K562 (cell line): ENCODE measurements at regions not wholly inside any gene's neighbourhood (a gene's known extent, or its start where the extent isn't known, plus 50 kb on each side); places are given as distances from the start of the nearest gene placed in this dataset.

Experiments used
- ATAC-seq: fragments of 200-7000 bp; cut with Tn5 transposase; 3 replicates; pipeline ENCODE4 v1.9.1; 2020; ENCODE audit warnings: moderate library complexity
- BruUV-seq: library from RNA; stranded (reverse); fragments of 400-500 nt; replicated peaks from 2 replicates; lab custom pipeline; 2021; lab: Mats Ljungman, UMichigan
- CTCF ChIA-PET: fragments of 300-600 bp; formaldehyde crosslinking; extraction: SDS; loops from one replicate; lab custom pipeline; 2021; ENCODE audit warnings: low intra/inter-chr PET ratio; lab: Yijun Ruan, JAX
- POLR2A ChIA-PET: fragments of 300-600, 350-650 bp; sonication (Branson Sonifier 250); formaldehyde crosslinking; extraction: SDS; loops from one replicate; lab custom pipeline; 2021; ENCODE audit warnings: antibody characterized with exemption, inconsistent platforms; lab: Yijun Ruan, JAX
- DNase-seq, 4 experiments: peaks; one replicate each; pipeline versions ENCODE4 v3.0.0 to v3.0.0-alpha.2; 2011 to 2018; ENCODE audit warnings: low spot score in 3 of 4, mixed read lengths in 3 of 4; ENCODE audit errors: extremely low read depth in 1 of 4
- FAIRE-seq: peaks from 2 replicates; lab custom pipeline; 2011; peaks lifted over from hg19 to GRCh38; lab: Jason Lieb, UNC
- H2AFZ ChIP-seq: 2 replicates; pipeline ENCODE4 v1.6.0; 2011; ENCODE audit warnings: low read depth, low read length, control low read depth, inconsistent platforms
- H3K27ac ChIP-seq: fragments of 200-600 bp; 3 replicates; pipeline ENCODE4 v1.8.0; 2011; ENCODE audit warnings: low read depth, mild to moderate bottlenecking, control low read depth, inconsistent platforms, low read length, moderate library complexity, mixed read lengths; ENCODE audit errors: extremely low read depth
- H3K27me3 ChIP-seq, 2 experiments: fragments of 300-600 bp in 1 of 2; 2 replicates in 1 of 2; 3 replicates in 1 of 2; pipeline versions ENCODE4 v1.6.0 to v1.8.0; 2011; ENCODE audit warnings: inconsistent platforms in 2 of 2, low read length in 2 of 2, mild to moderate bottlenecking in 1 of 2, mixed read lengths in 1 of 2, moderate library complexity in 1 of 2; ENCODE audit not compliant: control insufficient read depth in 2 of 2, insufficient read depth in 2 of 2
- H3K36me3 ChIP-seq: fragments of 300-600 bp; 3 replicates; pipeline ENCODE4 v1.8.0; 2011; ENCODE audit warnings: mild to moderate bottlenecking, low read length, inconsistent platforms; ENCODE audit not compliant: control insufficient read depth, insufficient read depth
- H3K4me1 ChIP-seq, 2 experiments: fragments of 200-600 bp in 1 of 2; replicated peaks in 1 of 2; 2 replicates in 1 of 2; 3 replicates in 1 of 2; pipeline versions ENCODE4 v1.5.1 to v1.8.0; 2011; ENCODE audit warnings: inconsistent platforms in 2 of 2, low read length in 2 of 2, mild to moderate bottlenecking in 1 of 2, mixed read lengths in 1 of 2, moderate library complexity in 1 of 2; ENCODE audit not compliant: control insufficient read depth in 2 of 2, insufficient read depth in 2 of 2
- H3K4me2 ChIP-seq: 2 replicates; pipeline ENCODE4 v1.6.1; 2011; ENCODE audit warnings: low read length, control low read depth, inconsistent platforms, mixed read lengths; ENCODE audit not compliant: insufficient read depth
- H3K4me3 ChIP-seq: fragments of 200-600 bp; sonication (generic), shearing (Covaris generic); 2 replicates; pipeline ENCODE4 v1.5.1; 2016; ENCODE audit warnings: control low read depth, inconsistent platforms
- H3K79me2 ChIP-seq: fragments of 200-600 bp; 3 replicates; pipeline ENCODE4 v1.8.0; 2011; ENCODE audit warnings: low read length, inconsistent platforms; ENCODE audit not compliant: control insufficient read depth, insufficient read depth
- H3K9ac ChIP-seq, 2 experiments: 2 replicates each; pipeline versions ENCODE4 v1.6.0 to v1.6.1; 2011; ENCODE audit warnings: low read depth in 2 of 2, low read length in 2 of 2, control low read depth in 1 of 2, inconsistent platforms in 1 of 2, mild to moderate bottlenecking in 1 of 2, mixed read lengths in 1 of 2; ENCODE audit not compliant: insufficient read depth in 1 of 2
- H3K9me1 ChIP-seq: one replicate; pipeline ENCODE4 v1.6.0; 2011; ENCODE audit warnings: inconsistent platforms, mild to moderate bottlenecking, low read length, moderate library complexity; ENCODE audit not compliant: control insufficient read depth, insufficient read depth
- H3K9me3 ChIP-seq: replicated peaks from 2 replicates; pipeline ENCODE4 v1.5.1; 2011; ENCODE audit warnings: low read depth, low read length, inconsistent platforms; ENCODE audit not compliant: control insufficient read depth, insufficient read depth
- H4K20me1 ChIP-seq: replicated peaks from 2 replicates; pipeline ENCODE4 v1.6.1; 2011; ENCODE audit warnings: low read length, inconsistent platforms, mixed read lengths; ENCODE audit not compliant: control insufficient read depth, insufficient read depth
- ATF7 ChIP-seq: fragments of 450-650 bp; IDR thresholded peaks from 2 replicates; pipeline ENCODE4 v1.7.1; 2014; ENCODE audit warnings: mild to moderate bottlenecking, moderate library complexity
- CTBP1 ChIP-seq: fragments of 450-650 bp; IDR thresholded peaks from 2 replicates; pipeline ENCODE4 v1.6.1; 2016; ENCODE audit warnings: borderline replicate concordance
- E2F3 ChIP-seq: fragments of 250-450 bp; sonication (Bioruptor Pico); IDR thresholded peaks from 2 replicates; pipeline ENCODE4 v1.4.0; 2020; ENCODE audit warnings: mild to moderate bottlenecking
- EGR1 ChIP-seq: fragments of 450-650 bp; conservative IDR thresholded peaks from 2 replicates; pipeline ENCODE4 v1.6.1; 2017; ENCODE audit warnings: mild to moderate bottlenecking
- ERF ChIP-seq: fragments of 450-650 bp; formaldehyde crosslinking; IDR thresholded peaks from 2 replicates; pipeline ENCODE4 v1.4.0; 2020; ENCODE audit warnings: mild to moderate bottlenecking, mixed read lengths
- HDAC1 ChIP-seq, 2 experiments: fragments of 450-650 bp; IDR thresholded peaks; 2 replicates each; pipeline ENCODE4 v1.6.1; 2016 to 2017; ENCODE audit warnings: inconsistent platforms in 1 of 2, mild to moderate bottlenecking in 1 of 2, moderate library complexity in 1 of 2
- HNRNPUL1 ChIP-seq: fragments of 200-400 bp; formaldehyde crosslinking; IDR thresholded peaks from 2 replicates; pipeline ENCODE4 v1.6.1; 2017; ENCODE audit warnings: low read length
- MTA2 ChIP-seq: fragments of 450-650 bp; IDR thresholded peaks from 2 replicates; pipeline ENCODE4 v1.6.1; 2016; ENCODE audit warnings: low read depth
- NFYB ChIP-seq: IDR thresholded peaks from 2 replicates; pipeline ENCODE4 v1.6.1; 2011; ENCODE audit warnings: mild to moderate bottlenecking, moderate library complexity; ENCODE audit not compliant: insufficient read length; ENCODE audit errors: extremely low read depth
- POLR2H ChIP-seq: IDR thresholded peaks from 2 replicates; pipeline ENCODE4 v1.6.1; 2016; ENCODE audit warnings: missing genetic modification characterization, low read depth, mild to moderate bottlenecking, control low read depth, missing compliant biosample characterization, moderate library complexity
- RFX1 ChIP-seq: fragments of 450-650 bp; IDR thresholded peaks from 2 replicates; pipeline ENCODE4 v1.6.1; 2016; ENCODE audit warnings: mild to moderate bottlenecking, moderate library complexity
- SRSF7 ChIP-seq: fragments of 200-400 bp; formaldehyde crosslinking; optimal IDR thresholded peaks from 2 replicates; pipeline ENCODE3; 2017; ENCODE audit warnings: mild to moderate bottlenecking, low read depth, low read length
- STAG1 ChIP-seq: sonication (generic); formaldehyde crosslinking; IDR thresholded peaks from 2 replicates; pipeline ENCODE4 v1.5.0; 2020; ENCODE audit warnings: missing genetic modification reagents, borderline replicate concordance
- ZFP30 ChIP-seq: fragments of 250-450 bp; sonication (Bioruptor Pico); IDR thresholded peaks from 2 replicates; pipeline ENCODE4 v1.8.0; 2022; ENCODE audit warnings: moderate library complexity, mild to moderate bottlenecking, inconsistent platforms, borderline replicate concordance
- ZNF12 ChIP-seq: sonication (generic); formaldehyde crosslinking; IDR thresholded peaks from 2 replicates; pipeline ENCODE4 v1.4.0; 2020; ENCODE audit warnings: mild to moderate bottlenecking, missing genetic modification reagents
- ZNF444 ChIP-seq: fragments of 250-450 bp; sonication (Bioruptor Pico); IDR thresholded peaks from 2 replicates; pipeline ENCODE4 v1.4.0; 2020; ENCODE audit warnings: mild to moderate bottlenecking, moderate library complexity
- ZNF76 ChIP-seq: fragments of 250-450 bp; sonication (Bioruptor Pico); IDR thresholded peaks from 2 replicates; pipeline ENCODE4 v1.4.0; 2020; ENCODE audit warnings: mild to moderate bottlenecking, moderate library complexity, borderline replicate concordance
- WGBS: fragments of 100-300 bp; shearing (Covaris generic); methylation state at CpG from one replicate; pipeline ENCODE4 v1.1.6; 2016; ENCODE audit warnings: low coverage, mixed read lengths; ENCODE audit not compliant: insufficient coverage; ENCODE audit errors: missing lambda C conversion rate; 5-methylcytosine and 5-hydroxymethylcytosine counted together
- in situ Hi-C: fragments of 300-500 bp; cut with MboI; formaldehyde crosslinking; loops from 4 replicates; pipeline ENCODE4 v1.15.0; 2018; ENCODE audit warnings: inconsistent platforms, mixed read lengths
- intact Hi-C: fragments of 100-400 bp; cut with micrococcal nuclease; formaldehyde crosslinking; loops from 2 replicates; pipeline ENCODE4 v1.14.2; 2022
- TF ChIP-seq, protein P1 (sequence below): fragments of 450-650 bp; conservative IDR thresholded peaks from 2 replicates; pipeline ENCODE4 v1.6.1; 2016; ENCODE audit warnings: missing genetic modification characterization, low read depth, mild to moderate bottlenecking, control low read depth, missing compliant biosample characterization
- TF ChIP-seq, protein P2 (sequence below): fragments of 250-450 bp; sonication (Bioruptor Pico); IDR thresholded peaks from 2 replicates; pipeline ENCODE4 v1.4.0; 2020; ENCODE audit warnings: mild to moderate bottlenecking
- TF ChIP-seq, protein P3 (sequence below): fragments of 150-350 bp; IDR thresholded peaks from 2 replicates; pipeline ENCODE4 v1.6.1; 2014; ENCODE audit warnings: low read depth, mild to moderate bottlenecking, low read length, borderline replicate concordance

DNA sequence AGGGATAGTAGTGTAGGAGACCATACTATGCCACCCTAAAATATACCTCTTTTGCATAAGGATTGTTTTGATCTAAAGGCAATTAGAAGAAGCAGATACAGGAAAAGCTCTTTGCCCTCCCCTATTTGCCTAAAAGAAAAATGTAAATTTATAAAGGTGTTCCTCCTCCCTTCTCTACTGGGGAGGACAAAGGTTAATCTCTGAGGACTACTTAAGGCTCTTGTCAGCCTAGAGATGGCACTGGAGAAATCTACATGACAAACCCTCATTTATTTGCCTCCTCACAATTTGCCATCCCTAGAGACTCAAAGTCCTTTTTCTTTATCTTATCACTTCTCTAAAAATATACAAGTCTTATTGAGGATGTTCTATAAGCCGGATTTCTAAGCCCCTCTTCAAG lies 1021.8 kb downstream of the STPG2 start:
- H3K9me3 ChIP-seq: no peaks in the 10 kb centered on the region; the same call in 1 of the 2 replicates
- WGBS: 0% methylated on average over 1 of the region's 1 CpG

More for the DNA sequence above, 1021.8 kb downstream of the STPG2 start:
- ATAC-seq: no peak
- H3K9me1 ChIP-seq: no peaks in the 10 kb centered on the region
- no peak overlapping the region for H3K4me3 ChIP-seq
- intact Hi-C loops: no loop called here
- no TSS peak for BruUV-seq
- TF ChIP-seq ZNF12 (CRISPR knock-in tag) (no peak), CTBP1 (no peak), E2F3 (no peak), ZNF76 (CRISPR knock-in tag) (no peak), MTA2 (no peak), ATF7 (no peak), EGR1 (no peak), HNRNPUL1 (no peak), RFX1 (no peak), POLR2H (no peak), HDAC1 (IDR thresholded peaks at IDR 0.05) (no peak), SRSF7 (no peak), ERF (CRISPR knock-in tag) (no peak), NFYB (no peak), ZFP30 (CRISPR knock-in tag) (no peak), STAG1 (no peak), ZNF444 (CRISPR knock-in tag) (no peak)
- TF ChIP-seq, protein P1, sequence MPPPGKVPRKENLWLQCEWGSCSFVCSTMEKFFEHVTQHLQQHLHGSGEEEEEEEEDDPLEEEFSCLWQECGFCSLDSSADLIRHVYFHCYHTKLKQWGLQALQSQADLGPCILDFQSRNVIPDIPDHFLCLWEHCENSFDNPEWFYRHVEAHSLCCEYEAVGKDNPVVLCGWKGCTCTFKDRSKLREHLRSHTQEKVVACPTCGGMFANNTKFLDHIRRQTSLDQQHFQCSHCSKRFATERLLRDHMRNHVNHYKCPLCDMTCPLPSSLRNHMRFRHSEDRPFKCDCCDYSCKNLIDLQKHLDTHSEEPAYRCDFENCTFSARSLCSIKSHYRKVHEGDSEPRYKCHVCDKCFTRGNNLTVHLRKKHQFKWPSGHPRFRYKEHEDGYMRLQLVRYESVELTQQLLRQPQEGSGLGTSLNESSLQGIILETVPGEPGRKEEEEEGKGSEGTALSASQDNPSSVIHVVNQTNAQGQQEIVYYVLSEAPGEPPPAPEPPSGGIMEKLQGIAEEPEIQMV (tag): no peak
- TF ChIP-seq, protein P2, sequence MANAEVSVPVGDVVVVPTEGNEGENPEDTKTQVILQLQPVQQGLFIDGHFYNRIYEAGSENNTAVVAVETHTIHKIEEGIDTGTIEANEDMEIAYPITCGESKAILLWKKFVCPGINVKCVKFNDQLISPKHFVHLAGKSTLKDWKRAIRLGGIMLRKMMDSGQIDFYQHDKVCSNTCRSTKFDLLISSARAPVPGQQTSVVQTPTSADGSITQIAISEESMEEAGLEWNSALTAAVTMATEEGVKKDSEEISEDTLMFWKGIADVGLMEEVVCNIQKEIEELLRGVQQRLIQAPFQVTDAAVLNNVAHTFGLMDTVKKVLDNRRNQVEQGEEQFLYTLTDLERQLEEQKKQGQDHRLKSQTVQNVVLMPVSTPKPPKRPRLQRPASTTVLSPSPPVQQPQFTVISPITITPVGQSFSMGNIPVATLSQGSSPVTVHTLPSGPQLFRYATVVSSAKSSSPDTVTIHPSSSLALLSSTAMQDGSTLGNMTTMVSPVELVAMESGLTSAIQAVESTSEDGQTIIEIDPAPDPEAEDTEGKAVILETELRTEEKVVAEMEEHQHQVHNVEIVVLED (CRISPR knock-in tag): no peak
- TF ChIP-seq, protein P3, sequence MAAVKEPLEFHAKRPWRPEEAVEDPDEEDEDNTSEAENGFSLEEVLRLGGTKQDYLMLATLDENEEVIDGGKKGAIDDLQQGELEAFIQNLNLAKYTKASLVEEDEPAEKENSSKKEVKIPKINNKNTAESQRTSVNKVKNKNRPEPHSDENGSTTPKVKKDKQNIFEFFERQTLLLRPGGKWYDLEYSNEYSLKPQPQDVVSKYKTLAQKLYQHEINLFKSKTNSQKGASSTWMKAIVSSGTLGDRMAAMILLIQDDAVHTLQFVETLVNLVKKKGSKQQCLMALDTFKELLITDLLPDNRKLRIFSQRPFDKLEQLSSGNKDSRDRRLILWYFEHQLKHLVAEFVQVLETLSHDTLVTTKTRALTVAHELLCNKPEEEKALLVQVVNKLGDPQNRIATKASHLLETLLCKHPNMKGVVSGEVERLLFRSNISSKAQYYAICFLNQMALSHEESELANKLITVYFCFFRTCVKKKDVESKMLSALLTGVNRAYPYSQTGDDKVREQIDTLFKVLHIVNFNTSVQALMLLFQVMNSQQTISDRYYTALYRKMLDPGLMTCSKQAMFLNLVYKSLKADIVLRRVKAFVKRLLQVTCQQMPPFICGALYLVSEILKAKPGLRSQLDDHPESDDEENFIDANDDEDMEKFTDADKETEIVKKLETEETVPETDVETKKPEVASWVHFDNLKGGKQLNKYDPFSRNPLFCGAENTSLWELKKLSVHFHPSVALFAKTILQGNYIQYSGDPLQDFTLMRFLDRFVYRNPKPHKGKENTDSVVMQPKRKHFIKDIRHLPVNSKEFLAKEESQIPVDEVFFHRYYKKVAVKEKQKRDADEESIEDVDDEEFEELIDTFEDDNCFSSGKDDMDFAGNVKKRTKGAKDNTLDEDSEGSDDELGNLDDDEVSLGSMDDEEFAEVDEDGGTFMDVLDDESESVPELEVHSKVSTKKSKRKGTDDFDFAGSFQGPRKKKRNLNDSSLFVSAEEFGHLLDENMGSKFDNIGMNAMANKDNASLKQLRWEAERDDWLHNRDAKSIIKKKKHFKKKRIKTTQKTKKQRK: no peak
- DNase-seq: no peak
- no peaks in the 10 kb centered on the region for H3K4me1 ChIP-seq
- no peaks in the 10 kb centered on the region for H3K79me2 ChIP-seq
- no peaks in the 10 kb centered on the region for H3K36me3 ChIP-seq
- H3K27ac ChIP-seq: no peak overlapping the region
- FAIRE-seq: no peak
- no peak overlapping the region for H3K9ac ChIP-seq
- ChIA-PET CTCF (no interaction called here), POLR2A (no interaction called here)
- H3K4me2 ChIP-seq: no peak overlapping the region
- no peaks in the 10 kb centered on the region for H4K20me1 ChIP-seq
- in situ Hi-C loops: no loop called here
- H2AFZ ChIP-seq: no peak overlapping the region
- H3K27me3 ChIP-seq: no peaks in the 10 kb centered on the region
